Hepatocyte (in vitro differentiated cells): ENCODE measurements at regions not wholly inside any gene's neighbourhood (a gene's known extent, or its start where the extent isn't known, plus 50 kb on each side); places are given as distances from the start of the nearest gene placed in this dataset.
"Not testable (repeated sequence)": the region's sequence is repeated elsewhere in the genome, so short reads cannot be mapped to it uniquely, and the experiment has no call there.

Experiments used
- DNase-seq: peaks from one replicate; pipeline ENCODE4 v3.0.0-alpha.2; 2016; ENCODE audit warnings: low spot score
- H2AFZ ChIP-seq: fragments of 200-600 bp; sonication (generic); 2 replicates; pipeline ENCODE4 v1.6.0; 2016; ENCODE audit warnings: antibody characterized with exemption, mild to moderate bottlenecking
- H3K27ac ChIP-seq: fragments of 200-600 bp; sonication (generic); 2 replicates; pipeline ENCODE4 v1.5.1; 2016; ENCODE audit warnings: mild to moderate bottlenecking
- H3K27me3 ChIP-seq: fragments of 200-600 bp; sonication (generic); 2 replicates; pipeline ENCODE4 v1.6.1; 2016
- H3K36me3 ChIP-seq: fragments of 200-600 bp; sonication (generic); replicated peaks from 2 replicates; pipeline ENCODE4 v1.5.1; 2016; ENCODE audit warnings: low read depth; ENCODE audit not compliant: insufficient read depth
- H3K4me1 ChIP-seq: fragments of 200-600 bp; sonication (generic); 2 replicates; pipeline ENCODE4 v1.5.1; 2016; ENCODE audit warnings: mild to moderate bottlenecking, moderate library complexity; ENCODE audit not compliant: insufficient read depth
- H3K4me2 ChIP-seq: fragments of 200-600 bp; sonication (generic); 2 replicates; pipeline ENCODE4 v1.6.0; 2016
- H3K4me3 ChIP-seq: fragments of 200-600 bp; sonication (generic); 2 replicates; pipeline ENCODE4 v1.5.1; 2016; ENCODE audit warnings: mild to moderate bottlenecking
- H3K79me2 ChIP-seq: fragments of 200-600 bp; sonication (generic); 2 replicates; pipeline ENCODE4 v1.6.0; 2017; ENCODE audit warnings: mild to moderate bottlenecking
- H3K9me2 ChIP-seq: fragments of 200-600 bp; sonication (generic); replicated peaks from 2 replicates; pipeline ENCODE4 v1.6.0; 2017; ENCODE audit warnings: mild to moderate bottlenecking; ENCODE audit not compliant: insufficient read depth
- H3K9me3 ChIP-seq: fragments of 200-600 bp; sonication (generic); 2 replicates; pipeline ENCODE4 v1.5.1; 2016; ENCODE audit warnings: low read depth, mild to moderate bottlenecking
- H4K20me1 ChIP-seq: fragments of 200-600 bp; sonication (generic); 2 replicates; pipeline ENCODE4 v1.6.0; 2016; ENCODE audit warnings: mild to moderate bottlenecking; ENCODE audit not compliant: insufficient read depth, poor library complexity, severe bottlenecking
- EZH2 ChIP-seq: fragments of 200-600 bp; sonication (generic); IDR thresholded peaks from 2 replicates; pipeline ENCODE4 v1.6.1; 2016; ENCODE audit warnings: antibody characterized with exemption, mild to moderate bottlenecking, borderline replicate concordance
- EZH2phosphoT487 ChIP-seq: fragments of 200-600 bp; sonication (generic); IDR thresholded peaks from one replicate; pipeline ENCODE4 v1.6.1; 2018; ENCODE audit warnings: antibody characterized with exemption, mild to moderate bottlenecking, low read depth, moderate library complexity; ENCODE audit not compliant: unreplicated experiment, severe bottlenecking
- WGBS: methylation state at CpG from one replicate; pipeline ENCODE4 v1.1.6; 2016; ENCODE audit warnings: low lambda C conversion rate; ENCODE audit errors: missing lambda C conversion rate; 5-methylcytosine and 5-hydroxymethylcytosine counted together
- TF ChIP-seq, protein P1 (sequence below): fragments of 200-600 bp; sonication (generic); IDR thresholded peaks from 2 replicates; pipeline ENCODE4 v1.5.1; 2016; ENCODE audit warnings: antibody characterized with exemption, mild to moderate bottlenecking; ENCODE audit not compliant: poor library complexity

DNA sequence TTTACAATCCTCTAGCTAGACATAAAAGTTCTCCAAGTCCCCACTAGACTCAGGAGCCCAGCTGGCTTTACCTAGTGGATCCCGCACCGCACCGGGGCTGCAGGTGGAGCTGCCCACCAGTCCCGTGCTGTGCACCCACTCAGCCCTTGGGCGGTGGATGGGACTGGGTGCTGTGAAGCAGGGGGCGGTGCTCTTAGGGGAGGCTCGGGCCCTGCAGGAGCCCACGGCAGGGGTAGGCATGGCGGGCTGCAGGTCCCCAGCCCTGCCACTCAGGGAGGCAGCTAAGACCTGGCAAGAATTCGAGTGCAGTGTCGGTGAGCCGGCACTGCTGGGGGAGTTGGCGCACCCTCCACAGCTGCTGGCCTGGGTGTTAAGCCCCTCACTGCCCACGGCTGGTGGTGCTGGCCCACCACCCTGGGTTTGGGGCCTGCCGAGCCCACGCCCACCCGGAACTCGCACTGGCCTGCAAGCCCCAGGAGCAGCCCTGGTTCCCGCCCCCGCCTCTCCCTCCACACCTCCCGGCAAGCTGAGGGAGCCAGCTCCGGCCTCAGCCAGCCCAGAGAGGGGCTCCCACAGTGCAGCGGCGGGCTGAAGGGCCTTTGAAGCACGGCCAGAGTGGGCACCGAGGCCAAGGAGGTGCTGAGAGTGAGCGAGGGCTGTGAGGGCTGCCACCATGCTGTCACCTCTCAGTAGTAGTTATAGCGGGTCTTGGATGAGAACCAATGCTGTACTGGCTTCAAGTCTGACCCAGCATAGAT is 255.2 kb downstream of the CDH7 start:
- Histone ChIP-seq H3K4me3 (no peak overlapping the region), H3K4me2 (no peak overlapping the region), H4K20me1 (no peaks in the 10 kb centered on the region), H3K27me3 (no peaks in the 10 kb centered on the region), H3K27ac (no peak overlapping the region), H3K9me2 (no peaks in the 10 kb centered on the region), H2AFZ (no peak overlapping the region), H3K36me3 (no peaks in the 10 kb centered on the region), H3K4me1 (no peaks in the 10 kb centered on the region), H3K9me3 (no peaks in the 10 kb centered on the region), H3K79me2 (no peaks in the 10 kb centered on the region)
- WGBS, result 95% methylated on average over 21 of the region's 28 CpGs
- DNase-seq, result no peak
- TF ChIP-seq, protein P1, sequence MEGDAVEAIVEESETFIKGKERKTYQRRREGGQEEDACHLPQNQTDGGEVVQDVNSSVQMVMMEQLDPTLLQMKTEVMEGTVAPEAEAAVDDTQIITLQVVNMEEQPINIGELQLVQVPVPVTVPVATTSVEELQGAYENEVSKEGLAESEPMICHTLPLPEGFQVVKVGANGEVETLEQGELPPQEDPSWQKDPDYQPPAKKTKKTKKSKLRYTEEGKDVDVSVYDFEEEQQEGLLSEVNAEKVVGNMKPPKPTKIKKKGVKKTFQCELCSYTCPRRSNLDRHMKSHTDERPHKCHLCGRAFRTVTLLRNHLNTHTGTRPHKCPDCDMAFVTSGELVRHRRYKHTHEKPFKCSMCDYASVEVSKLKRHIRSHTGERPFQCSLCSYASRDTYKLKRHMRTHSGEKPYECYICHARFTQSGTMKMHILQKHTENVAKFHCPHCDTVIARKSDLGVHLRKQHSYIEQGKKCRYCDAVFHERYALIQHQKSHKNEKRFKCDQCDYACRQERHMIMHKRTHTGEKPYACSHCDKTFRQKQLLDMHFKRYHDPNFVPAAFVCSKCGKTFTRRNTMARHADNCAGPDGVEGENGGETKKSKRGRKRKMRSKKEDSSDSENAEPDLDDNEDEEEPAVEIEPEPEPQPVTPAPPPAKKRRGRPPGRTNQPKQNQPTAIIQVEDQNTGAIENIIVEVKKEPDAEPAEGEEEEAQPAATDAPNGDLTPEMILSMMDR, result no peak
- TF ChIP-seq EZH2phosphoT487 (no peak), EZH2 (no peak)

DNA sequence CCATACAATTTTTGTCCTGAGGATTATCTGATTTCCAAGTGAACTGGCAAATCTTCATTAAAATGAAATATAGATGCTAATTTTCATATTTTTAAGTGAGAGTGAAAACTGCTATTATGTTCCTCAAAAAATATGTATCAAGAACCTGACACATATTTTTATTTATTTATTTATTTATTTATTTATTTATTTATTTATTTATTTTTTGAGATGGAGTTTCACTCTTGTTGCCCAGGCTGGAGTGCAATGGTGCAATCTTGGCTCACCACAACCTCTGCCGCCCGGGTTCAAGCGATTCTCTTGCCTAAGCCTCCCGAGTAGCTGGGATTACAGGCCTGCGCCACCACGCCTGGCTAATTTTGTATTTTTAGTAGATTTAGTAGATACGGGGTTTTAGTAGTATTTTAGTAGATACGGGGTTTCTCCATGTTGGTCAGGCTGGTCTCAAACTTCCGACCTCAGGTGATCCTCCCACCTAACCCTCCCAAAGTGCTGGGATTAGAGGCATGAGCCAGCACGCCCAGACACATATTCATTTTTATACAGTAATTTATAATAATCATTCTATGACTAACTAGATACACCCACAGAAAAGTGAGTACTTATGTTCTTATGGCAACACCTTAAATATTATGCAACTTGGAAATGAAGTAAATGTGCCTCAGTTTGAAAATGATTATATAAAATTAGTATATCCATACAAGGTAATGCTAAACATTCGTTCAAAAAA is 248.3 kb downstream of the CDH7 start:
- not testable (repeated sequence) for DNase-seq, H3K4me2 ChIP-seq, H3K27me3 ChIP-seq, H3K36me3 ChIP-seq, H3K27ac ChIP-seq, H2AFZ ChIP-seq, H3K79me2 ChIP-seq, H3K4me1 ChIP-seq, H4K20me1 ChIP-seq, H3K9me2 ChIP-seq, H3K4me3 ChIP-seq, H3K9me3 ChIP-seq
- 90% methylated on average over 11 of the region's 11 CpGs for WGBS

DNA sequence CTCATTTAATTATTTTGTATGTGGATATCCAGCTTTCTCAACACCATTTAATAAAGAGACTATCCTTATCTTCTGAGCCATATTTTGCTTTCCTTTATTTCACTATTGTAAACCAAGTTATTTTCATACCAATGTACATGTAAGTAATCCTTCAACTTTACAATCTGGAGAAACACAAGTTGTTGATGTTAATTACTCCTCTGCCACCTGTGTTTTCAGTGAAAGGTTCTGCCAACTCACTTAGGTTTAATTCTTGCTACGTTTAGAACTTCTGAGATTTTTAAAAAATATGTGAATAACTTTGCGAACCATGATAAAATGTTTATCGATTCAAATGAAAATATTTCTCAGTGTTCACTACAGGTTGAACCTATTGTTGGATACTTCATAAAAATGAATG is 244.4 kb downstream of the CDH7 start:
- 66% methylated on average over 3 of the region's 3 CpGs for WGBS
- TF ChIP-seq EZH2phosphoT487 (no peak), EZH2 (no peak)
- TF ChIP-seq, protein P1, result no peak
- Histone ChIP-seq H3K36me3 (no peaks in the 10 kb centered on the region), H4K20me1 (no peaks in the 10 kb centered on the region), H3K27ac (no peak overlapping the region), H3K4me1 (no peaks in the 10 kb centered on the region), H3K4me3 (no peak overlapping the region), H2AFZ (no peak overlapping the region), H3K9me2 (no peaks in the 10 kb centered on the region), H3K4me2 (no peak overlapping the region), H3K27me3 (no peaks in the 10 kb centered on the region), H3K9me3 (no peaks in the 10 kb centered on the region), H3K79me2 (no peaks in the 10 kb centered on the region)
- DNase-seq, result no peak

DNA sequence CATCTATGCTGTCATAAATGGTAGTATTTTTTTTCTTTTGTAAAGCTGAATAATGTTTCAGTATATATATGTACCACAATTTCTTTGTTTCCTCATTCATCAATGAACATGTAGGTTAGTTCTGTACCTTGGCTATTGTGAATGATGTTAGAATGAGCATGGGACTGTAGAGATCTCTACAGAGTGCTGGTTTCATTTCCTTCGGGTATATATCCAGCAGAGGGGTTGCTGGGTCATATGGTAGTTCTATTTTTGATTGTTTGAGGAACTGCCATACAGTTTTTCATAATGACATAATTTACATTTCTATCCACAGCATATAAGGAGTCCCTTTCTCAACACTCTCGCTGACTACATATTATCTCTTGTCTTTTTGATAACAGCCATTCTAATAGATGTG is 243.5 kb downstream of the CDH7 start:
- H3K9me2 ChIP-seq, result no peaks in the 10 kb centered on the region
- no peak overlapping the region for H3K27ac ChIP-seq
- H2AFZ ChIP-seq, result no peak overlapping the region
- no peaks in the 10 kb centered on the region for H3K36me3 ChIP-seq
- H3K27me3 ChIP-seq, result no peaks in the 10 kb centered on the region
- H4K20me1 ChIP-seq, result no peaks in the 10 kb centered on the region
- no peak for DNase-seq
- WGBS, result 94% methylated on average over 2 of the region's 2 CpGs
- TF ChIP-seq, protein P1, result no peak
- no peak for TF ChIP-seq EZH2phosphoT487
- no peak for TF ChIP-seq EZH2
- no peak overlapping the region for H3K4me2 ChIP-seq
- no peak overlapping the region for H3K4me3 ChIP-seq
- no peaks in the 10 kb centered on the region for H3K4me1 ChIP-seq
- H3K79me2 ChIP-seq, result no peaks in the 10 kb centered on the region
- H3K9me3 ChIP-seq, result no peaks in the 10 kb centered on the region
